IMR-90 (cell line): ENCODE measurements at regions not wholly inside any gene's neighbourhood (a gene's known extent, or its start where the extent isn't known, plus 50 kb on each side); places are given as distances from the start of the nearest gene placed in this dataset.

ENCODE experiments used
- ATAC-seq: fragments of 200-7000 bp; cut with Tn5 transposase; 2 replicates; pipeline ENCODE4 v1.9.1; 2020; ENCODE audit warnings: low read depth, mild to moderate bottlenecking, moderate library complexity
- BruUV-seq: library from RNA; stranded (reverse); fragments of 400-500 nt; replicated peaks from 2 replicates; lab custom pipeline; 2021; lab: Mats Ljungman, UMichigan
- CTCF ChIA-PET: fragments of 300-600 bp; formaldehyde crosslinking; extraction: SDS; loops from one replicate; lab custom pipeline; 2021; ENCODE audit warnings: antibody characterized with exemption; lab: Yijun Ruan, JAX
- POLR2A ChIA-PET: fragments of 300-600 bp; sonication (Branson Sonifier 250); formaldehyde crosslinking; loops from one replicate; lab custom pipeline; 2022; ENCODE audit warnings: antibody characterized with exemption; ENCODE audit not compliant: unreplicated experiment; lab: Charles Lee
- DNase-seq: peaks from one replicate; pipeline ENCODE4 v3.0.0; 2013
- H2AFZ ChIP-seq: replicated peaks from 2 replicates; pipeline ENCODE3; 2013; ENCODE audit warnings: low read length, mild to moderate bottlenecking; ENCODE audit not compliant: poor library complexity
- H2AK5ac ChIP-seq: 2 replicates; pipeline ENCODE4 v1.6.1; 2013; ENCODE audit warnings: low read depth, low read length, inconsistent platforms
- H2AK9ac ChIP-seq: replicated peaks from 2 replicates; pipeline ENCODE3; 2013; ENCODE audit warnings: mild to moderate bottlenecking, low read depth, low read length, moderate library complexity; ENCODE audit not compliant: poor library complexity
- H2BK120ac ChIP-seq: 2 replicates; pipeline ENCODE4 v1.6.1; 2013; ENCODE audit warnings: low read depth, low read length, inconsistent platforms
- H2BK15ac ChIP-seq: 3 replicates; pipeline ENCODE4 v1.6.1; 2013; ENCODE audit warnings: low read depth, low read length, inconsistent platforms
- H2BK20ac ChIP-seq: 2 replicates; pipeline ENCODE4 v1.6.1; 2013; ENCODE audit warnings: low read depth, mild to moderate bottlenecking, inconsistent platforms, low read length, moderate library complexity
- H2BK5ac ChIP-seq: 2 replicates; pipeline ENCODE4 v1.6.1; 2013; ENCODE audit warnings: mild to moderate bottlenecking, low read depth, low read length, inconsistent platforms; ENCODE audit not compliant: poor library complexity, severe bottlenecking
- H3K14ac ChIP-seq: replicated peaks from 2 replicates; pipeline ENCODE4 v1.6.1; 2013; ENCODE audit warnings: low read depth, low read length, inconsistent platforms
- H3K18ac ChIP-seq: 2 replicates; pipeline ENCODE4 v1.6.1; 2013; ENCODE audit warnings: low read depth, low read length, control low read depth
- H3K23ac ChIP-seq: 2 replicates; pipeline ENCODE4 v1.6.1; 2013; ENCODE audit warnings: low read depth, low read length, inconsistent platforms
- H3K27ac ChIP-seq: 2 replicates; pipeline ENCODE4 v1.5.1; 2013; ENCODE audit warnings: mild to moderate bottlenecking, control low read depth, low read length; ENCODE audit not compliant: insufficient read depth
- H3K27me3 ChIP-seq: 2 replicates; pipeline ENCODE4 v1.6.1; 2013; ENCODE audit warnings: low read length; ENCODE audit not compliant: control insufficient read depth, insufficient read depth
- H3K36me3 ChIP-seq: 2 replicates; pipeline ENCODE4 v1.6.1; 2013; ENCODE audit warnings: low read length, mixed read lengths; ENCODE audit not compliant: control insufficient read depth, insufficient read depth
- H3K4ac ChIP-seq: 2 replicates; pipeline ENCODE4 v1.6.1; 2013; ENCODE audit warnings: low read depth, low read length, inconsistent platforms
- H3K4me1 ChIP-seq: 2 replicates; pipeline ENCODE4 v1.6.1; 2013; ENCODE audit warnings: low read length, mixed read lengths; ENCODE audit not compliant: control insufficient read depth, insufficient read depth
- H3K4me2 ChIP-seq: 2 replicates; pipeline ENCODE4 v1.6.1; 2013; ENCODE audit warnings: low read depth, mild to moderate bottlenecking, control low read depth, low read length, moderate library complexity
- H3K4me3 ChIP-seq: 2 replicates; pipeline ENCODE4 v1.5.1; 2013; ENCODE audit warnings: low read depth, mild to moderate bottlenecking, control low read depth, low read length, moderate library complexity; ENCODE audit not compliant: insufficient read depth
- H3K56ac ChIP-seq: 2 replicates; pipeline ENCODE4 v1.6.1; 2013; ENCODE audit warnings: low read length, inconsistent platforms; ENCODE audit not compliant: insufficient read depth; ENCODE audit errors: extremely low read depth
- H3K79me1 ChIP-seq, 2 experiments: 2 replicates each; pipeline ENCODE4 v1.6.1; 2013; ENCODE audit warnings: low read length in 2 of 2, inconsistent platforms in 1 of 2, low read depth in 1 of 2
- H3K9ac ChIP-seq: 2 replicates; pipeline ENCODE4 v1.6.1; 2013; ENCODE audit warnings: low read depth, low read length, control low read depth
- H3K9me1 ChIP-seq: 2 replicates; pipeline ENCODE4 v1.6.1; 2013; ENCODE audit warnings: low read length, inconsistent platforms; ENCODE audit not compliant: insufficient read depth
- H3K9me3 ChIP-seq: 2 replicates; pipeline ENCODE4 v1.6.1; 2013; ENCODE audit warnings: low read length; ENCODE audit not compliant: control insufficient read depth, insufficient read depth
- H4K20me1 ChIP-seq: 2 replicates; pipeline ENCODE4 v1.6.1; 2013; ENCODE audit warnings: low read length, inconsistent platforms; ENCODE audit not compliant: insufficient read depth
- H4K5ac ChIP-seq: 2 replicates; pipeline ENCODE4 v1.6.1; 2013; ENCODE audit warnings: mild to moderate bottlenecking, low read depth, low read length, control low read depth
- H4K8ac ChIP-seq, 2 experiments: 2 replicates each; pipeline ENCODE4 v1.6.1; 2013; ENCODE audit warnings: low read depth in 2 of 2, low read length in 2 of 2, control low read depth in 1 of 2, inconsistent platforms in 1 of 2
- H4K91ac ChIP-seq: 2 replicates; pipeline ENCODE4 v1.6.1; 2013; ENCODE audit warnings: low read depth, low read length, inconsistent platforms; ENCODE audit not compliant: insufficient read depth
- CEBPB ChIP-seq: IDR thresholded peaks from 2 replicates; pipeline ENCODE4 v1.6.1; 2012; ENCODE audit warnings: low read depth, low read length, improper control_type of control experiment
- CTCF ChIP-seq: conservative IDR thresholded peaks from 2 replicates; pipeline ENCODE4 v1.5.1; 2012; ENCODE audit warnings: mild to moderate bottlenecking, low read depth, low read length, improper control_type of control experiment
- ELK1 ChIP-seq: fragments of 150-350 bp; IDR thresholded peaks from 2 replicates; pipeline ENCODE4 v1.6.1; 2016; ENCODE audit warnings: low read depth, mild to moderate bottlenecking, low read length, moderate library complexity, borderline replicate concordance
- FOS ChIP-seq: fragments of 150-350 bp; IDR thresholded peaks from 2 replicates; pipeline ENCODE4 v1.6.1; 2016; ENCODE audit warnings: low read depth, low read length
- MAFK ChIP-seq: IDR thresholded peaks from 2 replicates; pipeline ENCODE4 v1.6.1; 2012; ENCODE audit warnings: low read depth, low read length, improper control_type of control experiment
- MXI1 ChIP-seq: IDR thresholded peaks from 2 replicates; pipeline ENCODE4 v1.6.1; 2012; ENCODE audit warnings: low read depth, mild to moderate bottlenecking, low read length, moderate library complexity, borderline replicate concordance
- POLR2A ChIP-seq: IDR thresholded peaks from 2 replicates; pipeline ENCODE4 v1.6.1; 2012; ENCODE audit warnings: mild to moderate bottlenecking, low read depth, low read length
- RAD21 ChIP-seq: IDR thresholded peaks from 2 replicates; pipeline ENCODE4 v1.6.1; 2012; ENCODE audit warnings: low read length, improper control_type of control experiment
- RCOR1 ChIP-seq: IDR thresholded peaks from 2 replicates; pipeline ENCODE4 v1.6.1; 2012; ENCODE audit warnings: mild to moderate bottlenecking, low read length, improper control_type of control experiment; ENCODE audit not compliant: insufficient replicate concordance
- RFX5 ChIP-seq: IDR thresholded peaks from 2 replicates; pipeline ENCODE4 v1.8.0; 2012; ENCODE audit warnings: low read depth, mild to moderate bottlenecking, low read length, moderate library complexity
- SMC3 ChIP-seq: fragments of 150-350 bp; IDR thresholded peaks from 2 replicates; pipeline ENCODE4 v1.6.1; 2016; ENCODE audit warnings: low read depth, mild to moderate bottlenecking, antibody characterized with exemption, low read length, moderate library complexity
- USF2 ChIP-seq: fragments of 150-350 bp; IDR thresholded peaks from 2 replicates; pipeline ENCODE4 v1.6.1; 2017; ENCODE audit warnings: mild to moderate bottlenecking, antibody characterized with exemption, low read length, low read depth
- WGBS, 2 experiments: methylation state at CpG; one replicate each; pipeline versions ENCODE4 v1.1.5 to v1.1.7; 2013; ENCODE audit warnings: missing lambda C conversion rate in 2 of 2; ENCODE audit not compliant: insufficient read length in 1 of 2; ENCODE audit errors: extremely low coverage in 2 of 2; 5-methylcytosine and 5-hydroxymethylcytosine counted together
- dilution Hi-C: fragments of 300-500 bp; cut with HindIII; formaldehyde crosslinking; loops from one replicate; pipeline ENCODE4 v1.14.3; 2018; ENCODE audit warnings: low sequenced_read_pairs; ENCODE audit not compliant: unreplicated experiment
- in situ Hi-C: fragments of 300-500 bp; cut with MboI; formaldehyde crosslinking; loops from 3 replicates; pipeline ENCODE4 v1.14.3; 2019; ENCODE audit warnings: low sequenced_read_pairs, inconsistent platforms, mixed read lengths
- intact Hi-C: fragments of 100-400 bp; cut with micrococcal nuclease; formaldehyde crosslinking; loops from 2 replicates; pipeline ENCODE4 v1.10.0; 2022

GRCh38 chr13:99617474-99618255 lies 116.4 kb downstream of the TM9SF2 start:
- WGBS, 2 experiments, result 20% methylated on average over 2 of the region's 11 CpGs; no CpG with 5 or more reads in 1 of the 2 experiments
- no peak overlapping the region for H4K91ac ChIP-seq
- H3K9ac ChIP-seq, result no peak overlapping the region
- H3K4me1 ChIP-seq, result no peaks in the 10 kb centered on the region
- dilution Hi-C loops, result no loop called here
- H4K8ac ChIP-seq, result no peak overlapping the region
- H3K56ac ChIP-seq, result no peak overlapping the region
- H2BK20ac ChIP-seq, result no peak overlapping the region
- TF ChIP-seq CEBPB, result no peak
- no peak for TF ChIP-seq ELK1
- TF ChIP-seq POLR2A, result no peak
- TF ChIP-seq CTCF, result peak; percentile 62
- TF ChIP-seq MXI1, result no peak
- no peak for TF ChIP-seq RCOR1
- TF ChIP-seq RFX5, result no peak
- TF ChIP-seq MAFK, result no peak
- peak; percentile 48; the same call in 1 of the 2 replicates for TF ChIP-seq SMC3
- TF ChIP-seq USF2, result no peak
- TF ChIP-seq RAD21, result peak; percentile 68
- no peak for TF ChIP-seq FOS
- no peaks in the 10 kb centered on the region for H3K9me1 ChIP-seq
- in situ Hi-C loops, result no loop called here
- BruUV-seq, result no TSS peak
- H2BK120ac ChIP-seq, result no peak overlapping the region
- H3K14ac ChIP-seq, result no peak overlapping the region
- DNase-seq (peak; percentile 38), ATAC-seq (peak; percentile 92)
- no peaks in the 10 kb centered on the region for H3K79me1 ChIP-seq
- no peak overlapping the region for H2AK5ac ChIP-seq
- no peaks in the 10 kb centered on the region for H3K36me3 ChIP-seq
- H3K23ac ChIP-seq, result no peak overlapping the region
- intact Hi-C loops, result loop anchor here (1.0 to 5.0 kb wide), 2 partner anchors 175 to 1510 kb away; no protein-coding TSS in a partner anchor
- ChIA-PET CTCF (interaction anchor here (0.5 to 0.9 kb wide), 2 partner anchors 11 to 519 kb away, joined by 3 to 4 read pairs; partner anchors contain the start of gene CLYBL), POLR2A (no interaction called here)
- H2AFZ ChIP-seq, result peak overlapping the region; percentile 63
- H2AK9ac ChIP-seq, result no peak overlapping the region
- no peak overlapping the region for H2BK5ac ChIP-seq
- no peaks in the 10 kb centered on the region for H3K9me3 ChIP-seq
- no peak overlapping the region for H3K27ac ChIP-seq
- no peaks in the 10 kb centered on the region for H4K20me1 ChIP-seq
- no peak overlapping the region for H4K5ac ChIP-seq
- H3K4ac ChIP-seq, result no peak overlapping the region
- H3K18ac ChIP-seq, result no peak overlapping the region
- no peak overlapping the region for H2BK15ac ChIP-seq
- no peak overlapping the region for H3K4me2 ChIP-seq
- H3K4me3 ChIP-seq, result no peak overlapping the region
- peaks cover 24% of the 10 kb centered on the region for H3K27me3 ChIP-seq
